ENCODE measurements at regions not wholly inside any gene's neighbourhood (a gene's known extent, or its start where the extent isn't known, plus 50 kb on each side); places are given as distances from the start of the nearest gene placed in this dataset.

DNA sequence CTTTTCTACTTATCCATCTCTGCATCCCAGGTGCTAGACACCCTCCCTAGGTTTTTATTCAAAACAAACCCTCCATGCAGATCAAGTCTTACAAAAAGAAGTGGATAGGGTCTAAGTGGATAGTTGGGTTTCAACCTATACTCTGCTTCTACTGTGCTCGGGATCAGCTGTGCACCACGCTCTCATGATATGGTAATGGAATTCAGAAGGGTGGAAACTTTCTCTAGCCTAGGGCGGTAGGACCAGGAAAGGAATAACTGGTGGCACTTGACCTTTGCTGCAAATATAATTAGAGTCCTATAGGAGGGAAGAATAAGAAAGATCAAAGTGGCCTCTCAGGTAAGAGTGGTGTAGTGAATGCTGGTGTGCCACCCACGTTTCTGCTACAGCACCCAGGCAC, 272.9 kb downstream of the GPD2 start (continued):
- no peak for TF ChIP-seq BCL6 (CRISPR knock-in tag; IDR thresholded peaks at IDR 0.05)
- TF ChIP-seq, protein P1, sequence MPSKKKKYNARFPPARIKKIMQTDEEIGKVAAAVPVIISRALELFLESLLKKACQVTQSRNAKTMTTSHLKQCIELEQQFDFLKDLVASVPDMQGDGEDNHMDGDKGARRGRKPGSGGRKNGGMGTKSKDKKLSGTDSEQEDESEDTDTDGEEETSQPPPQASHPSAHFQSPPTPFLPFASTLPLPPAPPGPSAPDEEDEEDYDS (CRISPR knock-in tag; IDR thresholded peaks at IDR 0.05): no peak

DNA sequence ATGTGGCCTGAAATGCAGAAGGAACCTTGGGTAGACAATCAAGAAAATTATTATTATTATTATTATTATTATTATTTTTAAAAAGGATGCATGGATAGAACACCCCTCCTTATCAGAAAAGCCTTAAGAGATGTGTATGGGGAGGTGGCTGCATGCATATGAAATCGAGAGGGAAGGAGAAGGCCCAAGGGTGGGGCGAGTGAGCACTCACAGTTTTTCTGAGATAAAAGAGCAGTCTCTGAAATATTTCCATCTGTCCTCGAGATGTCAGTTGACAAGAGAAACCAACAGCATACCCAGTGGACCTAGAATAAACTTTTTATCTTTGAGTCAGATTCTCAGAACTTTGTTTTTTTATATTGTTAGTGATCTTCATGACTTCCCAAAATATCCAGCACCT, 282.9 kb downstream of the GPD2 start:
- no peak for ATAC-seq
- no TSS peak for BruUV-seq (replicated peaks)
- 1% methylated on average over 3 of the region's 3 CpGs for WGBS (ENCODE audit: low lambda C conversion rate)

More for the DNA sequence above, 282.9 kb downstream of the GPD2 start:
- FAIRE-seq (no peak), DNase-seq (ENCODE audit: low spot score) (no peak)
- H3K79me2 ChIP-seq (ENCODE audit: insufficient read depth, low read length): no peaks in the 10 kb centered on the region
- no peak overlapping the region for H3K27ac ChIP-seq (ENCODE audit: extremely low read length, insufficient read depth, low read length)
- peaks cover 3% of the 10 kb centered on the region; the same call in 1 of the 2 replicates for H3K9me3 ChIP-seq (ENCODE audit: low read length)
- POLR2A ChIA-PET: no interaction called here
- CTCF ChIA-PET (ENCODE audit: low intra/inter-chr PET ratio, low total read pairs): no interaction called here
- H2AFZ ChIP-seq (ENCODE audit: low read length): no peak overlapping the region
- H3K4me1 ChIP-seq (ENCODE audit: insufficient read depth, low read length): no peaks in the 10 kb centered on the region
- no peaks in the 10 kb centered on the region for H4K20me1 ChIP-seq (ENCODE audit: insufficient read depth, low read length)
- H3K9ac ChIP-seq (ENCODE audit: insufficient read depth, low read depth, low read length): no peak overlapping the region
- no peak overlapping the region for H3K4me2 ChIP-seq (ENCODE audit: low read depth, low read length)
- intact Hi-C loops (cut with micrococcal nuclease; ENCODE audit: unreplicated experiment): no loop called here
- TF ChIP-seq NPAS2 (CRISPR knock-in tag; IDR thresholded peaks at IDR 0.05; ENCODE audit: borderline replicate concordance) (no peak), NFYC (CRISPR knock-in tag; IDR thresholded peaks at IDR 0.05) (no peak), ZBTB46 (CRISPR knock-in tag; IDR thresholded peaks at IDR 0.05; ENCODE audit: borderline replicate concordance) (no peak), AHR (CRISPR knock-in tag; IDR thresholded peaks at IDR 0.05) (no peak), ZNF713 (CRISPR knock-in tag; IDR thresholded peaks at IDR 0.05) (no peak), ZNF251 (CRISPR knock-in tag; IDR thresholded peaks at IDR 0.05) (no peak), ZNF549 (CRISPR knock-in tag; IDR thresholded peaks at IDR 0.05) (no peak), ZSCAN31 (CRISPR knock-in tag; IDR thresholded peaks at IDR 0.05; ENCODE audit: low read depth) (no peak), ZNF205 (CRISPR knock-in tag; IDR thresholded peaks at IDR 0.05) (no peak), TFDP1 (CRISPR knock-in tag; IDR thresholded peaks at IDR 0.05; ENCODE audit: borderline replicate concordance) (no peak), ZNF816 (CRISPR knock-in tag; IDR thresholded peaks at IDR 0.05; ENCODE audit: borderline replicate concordance) (no peak), NAIF1 (CRISPR knock-in tag; IDR thresholded peaks at IDR 0.05; ENCODE audit: borderline replicate concordance) (no peak)
- TF ChIP-seq, protein P2, sequence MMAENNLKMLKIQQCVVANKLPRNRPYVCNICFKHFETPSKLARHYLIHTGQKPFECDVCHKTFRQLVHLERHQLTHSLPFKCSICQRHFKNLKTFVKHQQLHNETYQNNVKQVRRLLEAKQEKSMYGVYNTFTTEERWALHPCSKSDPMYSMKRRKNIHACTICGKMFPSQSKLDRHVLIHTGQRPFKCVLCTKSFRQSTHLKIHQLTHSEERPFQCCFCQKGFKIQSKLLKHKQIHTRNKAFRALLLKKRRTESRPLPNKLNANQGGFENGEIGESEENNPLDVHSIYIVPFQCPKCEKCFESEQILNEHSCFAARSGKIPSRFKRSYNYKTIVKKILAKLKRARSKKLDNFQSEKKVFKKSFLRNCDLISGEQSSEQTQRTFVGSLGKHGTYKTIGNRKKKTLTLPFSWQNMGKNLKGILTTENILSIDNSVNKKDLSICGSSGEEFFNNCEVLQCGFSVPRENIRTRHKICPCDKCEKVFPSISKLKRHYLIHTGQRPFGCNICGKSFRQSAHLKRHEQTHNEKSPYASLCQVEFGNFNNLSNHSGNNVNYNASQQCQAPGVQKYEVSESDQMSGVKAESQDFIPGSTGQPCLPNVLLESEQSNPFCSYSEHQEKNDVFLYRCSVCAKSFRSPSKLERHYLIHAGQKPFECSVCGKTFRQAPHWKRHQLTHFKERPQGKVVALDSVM (CRISPR knock-in tag; IDR thresholded peaks at IDR 0.05): no peak
- H3K27me3 ChIP-seq (ENCODE audit: control insufficient read depth in 1 of 2, insufficient read depth in 2 of 2, low read length in 2 of 2): no peaks in the 10 kb centered on the region
- no peak overlapping the region for H3K4me3 ChIP-seq (replicated peaks in 1 of 3; ENCODE audit: insufficient read depth in 1 of 3, low read depth in 2 of 3, low read length in 3 of 3)
- in situ Hi-C loops (cut with HindIII; ENCODE audit: extremely low pct_ligation_motif_present, low pct_unique_long_range_greater_than_20kb): no loop called here
- H3K36me3 ChIP-seq (replicated peaks in 1 of 2; ENCODE audit: control insufficient read depth in 1 of 2, insufficient read depth in 2 of 2, low read length in 2 of 2): no peaks in the 10 kb centered on the region

Measured in HepG2 (cell line).